Cardiac muscle cell (in vitro differentiated cells and primary cell): ENCODE measurements at regions not wholly inside any gene's neighbourhood (a gene's known extent, or its start where the extent isn't known, plus 50 kb on each side); places are given as distances from the start of the nearest gene placed in this dataset.

Experiments used
- DNase-seq, 2 donors: peaks; one replicate each; pipeline versions ENCODE4 v3.0.0 to v3.0.0-alpha.2; 2010 to 2017; ENCODE audit warnings: low read depth in 1 of 2, low spot score in 1 of 2
- H3K27ac ChIP-seq: fragments of 200-600 bp; sonication (generic); 2 replicates; pipeline ENCODE4 v1.5.1; 2016
- H3K27me3 ChIP-seq: fragments of 200-600 bp; sonication (generic); 2 replicates; pipeline ENCODE4 v1.6.0; 2016; ENCODE audit warnings: control low read depth
- H3K36me3 ChIP-seq: fragments of 200-600 bp; sonication (generic); 2 replicates; pipeline ENCODE4 v1.5.1; 2016; ENCODE audit warnings: control low read depth
- H3K4me1 ChIP-seq: fragments of 200-600 bp; sonication (generic); 2 replicates; pipeline ENCODE4 v1.8.1; 2017; ENCODE audit warnings: low read depth, mild to moderate bottlenecking, mixed run types
- H3K4me3 ChIP-seq: fragments of 200-600 bp; sonication (generic); 2 replicates; pipeline ENCODE4 v1.5.1; 2016; ENCODE audit warnings: mild to moderate bottlenecking
- H3K9me3 ChIP-seq: fragments of 200-600 bp; sonication (generic); 2 replicates; pipeline ENCODE4 v1.5.1; 2017; ENCODE audit warnings: low read depth, mild to moderate bottlenecking, control low read depth
- CTCF ChIP-seq: IDR thresholded peaks from 2 replicates; pipeline ENCODE4 v1.5.1; 2012; ENCODE audit warnings: low read depth, mild to moderate bottlenecking, low read length

DNA sequence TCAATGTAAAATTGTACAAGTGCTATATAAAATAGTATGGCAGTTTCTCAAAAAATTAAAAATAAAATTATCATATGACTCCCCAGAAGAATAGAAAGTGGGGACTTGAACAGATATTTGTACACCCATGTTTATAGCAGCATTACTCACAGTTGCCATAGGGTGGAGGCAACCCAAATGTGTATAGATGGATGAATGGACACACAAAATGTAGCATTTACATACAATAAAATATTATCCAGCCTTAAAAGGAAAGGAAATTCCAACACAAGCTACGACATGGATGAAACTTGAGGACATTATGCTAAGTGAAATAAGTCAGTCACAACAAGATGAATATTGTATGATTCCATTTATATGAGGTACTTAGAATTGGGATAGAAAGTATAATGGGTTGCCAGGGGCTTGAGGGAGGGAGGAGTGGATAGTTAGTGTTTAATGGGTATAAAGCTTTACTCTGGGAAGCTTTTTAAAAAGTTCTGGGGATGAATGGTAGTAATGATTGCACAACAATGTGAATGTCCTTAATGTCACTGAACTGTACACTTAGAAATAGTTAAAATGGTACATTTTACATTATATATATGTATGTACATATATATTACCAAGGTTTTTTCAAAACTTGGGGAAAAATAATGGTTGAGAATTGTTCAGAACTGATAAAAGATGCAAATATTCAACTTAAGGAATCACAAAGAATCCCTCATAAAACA, 53.0 kb upstream of the ADORA3 start:
- H3K4me3 ChIP-seq, result no peak overlapping the region
- no peak for DNase-seq
- no peaks in the 10 kb centered on the region for H3K36me3 ChIP-seq
- H3K4me1 ChIP-seq, result peaks cover 12% of the 10 kb centered on the region
- TF ChIP-seq CTCF, result no peak
- H3K9me3 ChIP-seq, result no peaks in the 10 kb centered on the region
- no peak overlapping the region for H3K27ac ChIP-seq
- H3K27me3 ChIP-seq, result no peaks in the 10 kb centered on the region

GRCh38 chr1:111559736-111560279, 56.4 kb upstream of the ADORA3 start:
- H3K4me1 ChIP-seq, result peaks cover 12% of the 10 kb centered on the region
- no peaks in the 10 kb centered on the region for H3K36me3 ChIP-seq
- no peaks in the 10 kb centered on the region for H3K9me3 ChIP-seq
- peak overlapping the region; percentile 32 for H3K27ac ChIP-seq
- no peaks in the 10 kb centered on the region for H3K27me3 ChIP-seq
- no peak overlapping the region for H3K4me3 ChIP-seq
- peak; percentile 33 to 66 for DNase-seq
- no peak for TF ChIP-seq CTCF

DNA sequence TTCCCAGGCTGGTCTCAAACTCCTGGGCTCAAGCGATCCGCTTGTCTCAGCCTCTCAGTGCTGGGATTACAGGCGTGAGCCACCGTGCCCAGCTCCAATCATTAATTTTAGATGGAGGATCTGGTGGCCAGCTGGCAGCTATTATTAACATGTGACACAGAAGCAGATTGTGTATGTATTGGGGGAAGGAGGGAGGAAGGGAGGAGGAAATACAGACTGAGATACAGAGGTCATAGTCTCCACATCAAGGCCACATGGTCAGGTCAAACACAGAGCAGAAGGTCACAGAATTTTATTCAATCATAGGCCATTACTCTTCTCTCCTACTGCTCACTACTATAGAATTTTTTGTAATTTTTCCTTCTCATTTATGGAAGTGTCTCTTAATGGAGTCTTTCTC, 57.9 kb upstream of the ADORA3 start:
- Histone ChIP-seq H3K27me3 (no peaks in the 10 kb centered on the region), H3K36me3 (no peaks in the 10 kb centered on the region), H3K4me1 (peaks cover 12% of the 10 kb centered on the region), H3K9me3 (no peaks in the 10 kb centered on the region), H3K4me3 (no peak overlapping the region), H3K27ac (no peak overlapping the region)
- DNase-seq, result no peak
- no peak for TF ChIP-seq CTCF

DNA sequence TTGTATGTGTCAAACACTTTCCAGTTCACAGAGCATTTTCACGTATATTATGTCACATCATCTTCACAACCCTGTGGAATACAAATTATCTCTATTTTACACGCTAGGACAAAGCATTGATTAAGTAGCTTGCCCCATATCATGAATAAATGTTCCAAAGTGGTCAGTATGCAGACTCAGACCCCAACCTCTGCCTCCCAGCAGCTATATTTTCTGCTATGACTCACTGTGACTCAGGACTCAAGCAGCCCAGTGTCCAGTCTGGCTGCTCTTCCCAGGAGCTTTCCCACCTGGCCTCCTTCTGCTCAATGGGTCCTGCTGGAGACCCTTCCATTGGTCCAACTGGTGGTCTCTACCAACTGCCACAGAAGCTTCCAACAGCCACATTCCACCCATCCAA, 56.0 kb upstream of the RAP1A start:
- H3K9me3 ChIP-seq, result no peaks in the 10 kb centered on the region
- no peak overlapping the region for H3K4me3 ChIP-seq
- H3K36me3 ChIP-seq, result no peaks in the 10 kb centered on the region
- H3K27ac ChIP-seq, result no peak overlapping the region
- H3K4me1 ChIP-seq, result peaks cover 12% of the 10 kb centered on the region
- DNase-seq, result peak in 1 of 2 donors; percentile 60
- no peaks in the 10 kb centered on the region for H3K27me3 ChIP-seq
- TF ChIP-seq CTCF, result no peak

DNA sequence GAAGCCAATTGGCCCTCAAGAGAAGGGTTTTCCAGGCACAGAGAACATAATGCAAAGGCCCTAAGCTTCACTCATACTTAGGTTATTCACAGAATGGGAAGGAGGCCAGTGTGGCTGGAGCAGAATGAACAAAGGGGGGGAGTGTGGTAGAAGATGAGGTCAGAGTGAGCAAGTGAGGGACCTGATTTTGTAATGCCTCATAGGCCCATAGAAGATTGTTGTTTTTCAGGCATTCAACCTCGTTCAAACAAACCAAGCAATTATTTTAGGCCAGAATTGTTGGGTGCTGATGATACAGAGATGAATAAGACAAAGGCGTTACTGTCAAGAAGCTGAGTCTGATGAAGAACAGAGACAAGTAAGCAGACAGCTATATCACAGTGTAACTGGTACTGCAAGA, 54.5 kb upstream of the RAP1A start:
- Histone ChIP-seq H3K27ac (no peak overlapping the region), H3K4me1 (peaks cover 2% of the 10 kb centered on the region), H3K27me3 (no peaks in the 10 kb centered on the region), H3K36me3 (no peaks in the 10 kb centered on the region), H3K4me3 (no peak overlapping the region), H3K9me3 (no peaks in the 10 kb centered on the region)
- no peak for TF ChIP-seq CTCF
- peak in 1 of 2 donors; percentile 93 for DNase-seq
